Activated naive CD4-positive, alpha-beta T cell treated with Interleukin-2 at 50 U/mL for 16 hours (primary cell): ENCODE measurements at regions not wholly inside any gene's neighbourhood (a gene's known extent, or its start where the extent isn't known, plus 50 kb on each side); places are given as distances from the start of the nearest gene placed in this dataset.

Experiments used
- DNase-seq: peaks from one replicate; pipeline ENCODE4 v3.0.0-alpha.2; 2020

GRCh38 chr2:611519-611918, 65.7 kb downstream of the TMEM18 start:
- DNase-seq, result no peak

GRCh38 chr2:610491-610890, 66.7 kb downstream of the TMEM18 start:
- DNase-seq, result no peak

- DNase-seq, result no peak
Observed at GRCh38 chr2:609881-610280, 67.3 kb downstream of the TMEM18 start.

- no peak for DNase-seq
Observed at GRCh38 chr2:609449-609848, 67.8 kb downstream of the TMEM18 start.

GRCh38 chr2:608711-609110, 68.5 kb downstream of the TMEM18 start:
- no peak for DNase-seq

GRCh38 chr2:608297-608696, 68.9 kb downstream of the TMEM18 start:
- DNase-seq, result no peak

- no peak for DNase-seq
Observed at GRCh38 chr2:607709-608108, 69.5 kb downstream of the TMEM18 start.

- no peak for DNase-seq
Observed at GRCh38 chr2:607172-607571, 70.0 kb downstream of the TMEM18 start.

- DNase-seq, result no peak
Observed at GRCh38 chr2:605674-606608, 71.3 kb downstream of the TMEM18 start.

GRCh38 chr2:604854-605524, 72.2 kb downstream of the TMEM18 start:
- no peak for DNase-seq

- no peak for DNase-seq
Observed at GRCh38 chr2:604385-604784, 72.8 kb downstream of the TMEM18 start.

GRCh38 chr2:603869-604268, 73.3 kb downstream of the TMEM18 start:
- DNase-seq, result no peak

GRCh38 chr2:603427-603826, 73.8 kb downstream of the TMEM18 start:
- no peak for DNase-seq

GRCh38 chr2:602571-603359, 74.4 kb downstream of the TMEM18 start:
- no peak for DNase-seq

- DNase-seq, result no peak
Observed at GRCh38 chr2:601806-602455, 75.3 kb downstream of the TMEM18 start.

GRCh38 chr2:601387-601698, 75.9 kb downstream of the TMEM18 start:
- DNase-seq, result no peak

- DNase-seq, result no peak
Observed at GRCh38 chr2:600542-601386, 76.4 kb downstream of the TMEM18 start.

- no peak for DNase-seq
Observed at GRCh38 chr2:599601-600000, 77.6 kb downstream of the TMEM18 start.

- DNase-seq, result no peak
Observed at GRCh38 chr2:598058-598802, 79.0 kb downstream of the TMEM18 start.

GRCh38 chr2:595831-596592, 81.2 kb downstream of the TMEM18 start:
- DNase-seq, result no peak
